ENCODE measurements at regions not wholly inside any gene's neighbourhood (a gene's known extent, or its start where the extent isn't known, plus 50 kb on each side); places are given as distances from the start of the nearest gene placed in this dataset.

GRCh38 chr5:121681229-121681855 lies 170.3 kb upstream of the FTMT start:
- no peak for TF ChIP-seq GATA2 (IDR thresholded peaks at IDR 0.05; ENCODE audit: low read depth, low read length)
- TF ChIP-seq GATA3 (IDR thresholded peaks at IDR 0.05; ENCODE audit: low read depth, low read length) = no peak

GRCh38 chr5:121688126-121688525 lies 163.6 kb upstream of the FTMT start:
- TF ChIP-seq GATA2 (IDR thresholded peaks at IDR 0.05; ENCODE audit: low read depth, low read length) (no peak), GATA3 (IDR thresholded peaks at IDR 0.05; ENCODE audit: low read depth, low read length) (no peak)

- no peak for TF ChIP-seq GATA2 (IDR thresholded peaks at IDR 0.05; ENCODE audit: low read depth, low read length)
- no peak for TF ChIP-seq GATA3 (IDR thresholded peaks at IDR 0.05; ENCODE audit: low read depth, low read length)
Measured at GRCh38 chr5:121688781-121689180, 162.9 kb upstream of the FTMT start.

- TF ChIP-seq GATA2 (IDR thresholded peaks at IDR 0.05; ENCODE audit: low read depth, low read length) = no peak
- no peak for TF ChIP-seq GATA3 (IDR thresholded peaks at IDR 0.05; ENCODE audit: low read depth, low read length)
Measured at GRCh38 chr5:121691478-121691877, 160.2 kb upstream of the FTMT start.

GRCh38 chr5:121692158-121692557 lies 159.5 kb upstream of the FTMT start:
- TF ChIP-seq GATA2 (IDR thresholded peaks at IDR 0.05; ENCODE audit: low read depth, low read length) (no peak), GATA3 (IDR thresholded peaks at IDR 0.05; ENCODE audit: low read depth, low read length) (no peak)

GRCh38 chr5:121693864-121694263 lies 157.8 kb upstream of the FTMT start:
- TF ChIP-seq GATA3 (IDR thresholded peaks at IDR 0.05; ENCODE audit: low read depth, low read length) (no peak), GATA2 (IDR thresholded peaks at IDR 0.05; ENCODE audit: low read depth, low read length) (no peak)

- TF ChIP-seq GATA3 (IDR thresholded peaks at IDR 0.05; ENCODE audit: low read depth, low read length) (no peak), GATA2 (IDR thresholded peaks at IDR 0.05; ENCODE audit: low read depth, low read length) (no peak)
Measured at GRCh38 chr5:121695307-121695706, 156.4 kb upstream of the FTMT start.

- TF ChIP-seq GATA2 (IDR thresholded peaks at IDR 0.05; ENCODE audit: low read depth, low read length) (no peak), GATA3 (IDR thresholded peaks at IDR 0.05; ENCODE audit: low read depth, low read length) (no peak)
Measured at GRCh38 chr5:121698690-121699089, 153.0 kb upstream of the FTMT start.

GRCh38 chr5:121701731-121702130 lies 150.0 kb upstream of the FTMT start:
- no peak for TF ChIP-seq GATA2 (IDR thresholded peaks at IDR 0.05; ENCODE audit: low read depth, low read length)
- no peak for TF ChIP-seq GATA3 (IDR thresholded peaks at IDR 0.05; ENCODE audit: low read depth, low read length)

- no peak for TF ChIP-seq GATA3 (IDR thresholded peaks at IDR 0.05; ENCODE audit: low read depth, low read length)
- TF ChIP-seq GATA2 (IDR thresholded peaks at IDR 0.05; ENCODE audit: low read depth, low read length) = no peak
Measured at GRCh38 chr5:121702682-121703081, 149.0 kb upstream of the FTMT start.

GRCh38 chr5:121704291-121704690 lies 147.4 kb upstream of the FTMT start:
- no peak for TF ChIP-seq GATA3 (IDR thresholded peaks at IDR 0.05; ENCODE audit: low read depth, low read length)
- TF ChIP-seq GATA2 (IDR thresholded peaks at IDR 0.05; ENCODE audit: low read depth, low read length) = no peak

- TF ChIP-seq GATA2 (IDR thresholded peaks at IDR 0.05; ENCODE audit: low read depth, low read length) (no peak), GATA3 (IDR thresholded peaks at IDR 0.05; ENCODE audit: low read depth, low read length) (no peak)
Measured at GRCh38 chr5:121706686-121707085, 145.0 kb upstream of the FTMT start.

GRCh38 chr5:121707178-121707577 lies 144.5 kb upstream of the FTMT start:
- TF ChIP-seq GATA2 (IDR thresholded peaks at IDR 0.05; ENCODE audit: low read depth, low read length) = no peak
- no peak for TF ChIP-seq GATA3 (IDR thresholded peaks at IDR 0.05; ENCODE audit: low read depth, low read length)

- TF ChIP-seq GATA3 (IDR thresholded peaks at IDR 0.05; ENCODE audit: low read depth, low read length) (no peak), GATA2 (IDR thresholded peaks at IDR 0.05; ENCODE audit: low read depth, low read length) (no peak)
Measured at GRCh38 chr5:121711416-121711815, 140.3 kb upstream of the FTMT start.

GRCh38 chr5:121719255-121719654 lies 132.4 kb upstream of the FTMT start:
- TF ChIP-seq GATA2 (IDR thresholded peaks at IDR 0.05; ENCODE audit: low read depth, low read length) (no peak), GATA3 (IDR thresholded peaks at IDR 0.05; ENCODE audit: low read depth, low read length) (no peak)

GRCh38 chr5:121725450-121725849 lies 126.2 kb upstream of the FTMT start:
- TF ChIP-seq GATA2 (IDR thresholded peaks at IDR 0.05; ENCODE audit: low read depth, low read length) (no peak), GATA3 (IDR thresholded peaks at IDR 0.05; ENCODE audit: low read depth, low read length) (no peak)

All from SH-SY5Y (cell line).